HG03066 (cell line): ENCODE measurements at regions not wholly inside any gene's neighbourhood (a gene's known extent, or its start where the extent isn't known, plus 50 kb on each side); places are given as distances from the start of the nearest gene placed in this dataset.
"Not testable (repeated sequence)": the region's sequence is repeated elsewhere in the genome, so short reads cannot be mapped to it uniquely, and the experiment has no call there.

Experiments
- ATAC-seq: cut with Tn5 transposase; IDR thresholded peaks from one replicate; pipeline ENCODE4 v1.9.1; 2021; ENCODE audit warnings: low read depth; ENCODE audit not compliant: unreplicated experiment

GRCh38 chr4:179130122-179130714 is 1688.0 kb upstream of the AGA start:
- ATAC-seq, result no peak

- ATAC-seq, result no peak
Observed at GRCh38 chr4:179145746-179146525, 1703.7 kb upstream of the AGA start.

- ATAC-seq, result no peak
Observed at GRCh38 chr4:179151770-179152169, 1709.5 kb upstream of the AGA start.

GRCh38 chr4:179163147-179163546 is 1720.9 kb upstream of the AGA start:
- ATAC-seq, result no peak

- no peak for ATAC-seq
Observed at GRCh38 chr4:179164267-179164999, 1722.2 kb upstream of the AGA start.

GRCh38 chr4:179165000-179165738 is 1722.9 kb upstream of the AGA start:
- no peak for ATAC-seq

GRCh38 chr4:179165862-179166261 is 1723.6 kb upstream of the AGA start:
- no peak for ATAC-seq

- not testable (repeated sequence) for ATAC-seq
Observed at GRCh38 chr4:179170308-179170707, 1728.1 kb upstream of the AGA start.

GRCh38 chr4:179182741-179183140 is 1740.5 kb upstream of the AGA start:
- no peak for ATAC-seq

GRCh38 chr4:179195887-179196286 is 1753.7 kb upstream of the AGA start:
- no peak for ATAC-seq

- no peak for ATAC-seq
Observed at GRCh38 chr4:179196511-179196910, 1754.3 kb upstream of the AGA start.

GRCh38 chr4:179200681-179201080 is 1758.4 kb upstream of the AGA start:
- no peak for ATAC-seq

GRCh38 chr4:179225594-179225993 is 1783.4 kb upstream of the AGA start:
- ATAC-seq, result no peak

- no peak for ATAC-seq
Observed at GRCh38 chr4:179248821-179249220, 1806.6 kb upstream of the AGA start.

- no peak for ATAC-seq
Observed at GRCh38 chr4:179268791-179269190, 1826.6 kb upstream of the AGA start.

GRCh38 chr4:179272282-179272681 is 1830.0 kb upstream of the AGA start:
- no peak for ATAC-seq

GRCh38 chr4:179278647-179279046 is 1836.4 kb upstream of the AGA start:
- ATAC-seq, result no peak

GRCh38 chr4:179285696-179286095 is 1843.5 kb upstream of the AGA start:
- ATAC-seq, result no peak

GRCh38 chr4:179291657-179292056 is 1849.4 kb upstream of the AGA start:
- ATAC-seq, result no peak

- no peak for ATAC-seq
Observed at GRCh38 chr4:179292468-179292867, 1850.2 kb upstream of the AGA start.
